ENCODE measurements at regions not wholly inside any gene's neighbourhood (a gene's known extent, or its start where the extent isn't known, plus 50 kb on each side); places are given as distances from the start of the nearest gene placed in this dataset.
"Not testable (repeated sequence)": the region's sequence is repeated elsewhere in the genome, so short reads cannot be mapped to it uniquely, and the experiment has no call there.

DNA sequence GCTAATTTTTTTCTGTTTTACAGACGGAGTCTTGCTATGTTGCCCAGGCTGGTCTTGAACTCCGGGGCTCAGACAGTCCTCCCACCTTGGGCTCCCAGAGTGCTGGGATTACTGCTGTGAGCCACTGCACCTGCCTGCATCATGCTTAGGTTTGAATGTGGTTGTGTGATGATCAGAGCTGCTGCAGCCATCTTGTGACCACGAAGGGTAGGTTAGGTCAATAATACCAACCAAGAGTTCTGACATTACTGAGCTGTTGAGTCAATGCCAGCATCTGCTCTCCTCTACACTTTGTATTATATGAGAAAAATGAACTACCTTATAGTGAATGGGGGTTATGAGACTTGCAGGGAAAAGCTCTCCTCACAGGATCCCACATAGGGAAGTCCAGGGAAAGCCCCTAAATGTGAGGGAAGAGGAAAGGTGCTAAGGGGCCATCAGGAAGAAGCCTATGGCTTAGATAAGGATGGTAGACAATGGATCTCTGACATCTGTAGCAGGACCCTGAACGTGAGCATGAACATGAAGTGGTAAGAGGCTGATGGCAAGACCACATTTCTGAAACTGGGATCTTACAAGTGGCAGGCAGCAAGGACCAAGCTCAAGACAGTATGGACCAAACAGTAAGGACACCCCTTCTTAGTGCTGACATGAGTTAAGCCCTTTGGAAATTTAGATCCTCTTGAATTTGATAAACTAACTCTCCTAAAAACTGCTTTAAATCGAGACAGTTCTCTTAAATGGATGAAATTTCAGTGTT, 75.7 kb upstream of the ZNF169 start:
- DNase-seq (ENCODE audit: low read depth in 3 of 3, low spot score in 2 of 3), result no peak

DNA sequence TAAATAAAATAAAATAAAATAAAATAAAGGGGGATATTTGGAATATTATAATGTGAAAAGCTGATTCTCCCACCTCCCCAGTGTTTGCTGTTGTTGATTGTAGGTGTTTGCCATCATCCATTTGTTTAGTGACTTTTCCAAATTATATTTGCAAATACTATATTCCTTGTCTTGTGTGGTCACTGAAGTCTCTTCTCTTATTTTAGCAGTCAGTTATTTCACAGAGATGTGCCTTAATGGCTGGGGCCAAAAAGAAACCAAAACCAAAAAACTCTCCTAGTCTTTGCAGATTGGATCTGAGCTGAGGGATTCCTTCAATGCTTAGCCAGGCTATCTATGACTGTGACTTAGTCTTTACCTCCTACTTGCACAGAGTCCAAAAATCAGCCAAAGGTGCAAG, 70.9 kb upstream of the ZNF169 start:
- no peak for DNase-seq (ENCODE audit: low read depth in 3 of 3, low spot score in 2 of 3)

DNA sequence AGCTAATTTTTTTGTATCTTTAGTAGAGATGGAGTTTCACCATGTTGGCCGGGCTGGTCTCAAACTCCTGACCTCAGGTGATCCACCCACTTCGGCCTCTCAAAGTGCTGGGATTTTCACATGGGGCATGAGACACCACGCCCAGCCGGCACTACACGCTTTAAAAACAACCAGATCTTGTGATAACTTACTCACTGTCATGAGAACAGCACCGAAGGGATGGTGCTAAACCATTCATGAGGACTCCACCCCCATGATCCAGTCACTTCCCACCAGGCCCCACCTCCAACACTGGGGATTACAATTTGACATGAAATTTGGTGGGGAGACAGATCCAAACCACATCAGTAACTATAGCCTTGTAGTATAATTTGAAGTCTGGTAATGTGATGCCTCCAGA, 67.4 kb upstream of the ZNF169 start:
- DNase-seq (ENCODE audit: low read depth in 3 of 3, low spot score in 2 of 3), result not testable (repeated sequence)

DNA sequence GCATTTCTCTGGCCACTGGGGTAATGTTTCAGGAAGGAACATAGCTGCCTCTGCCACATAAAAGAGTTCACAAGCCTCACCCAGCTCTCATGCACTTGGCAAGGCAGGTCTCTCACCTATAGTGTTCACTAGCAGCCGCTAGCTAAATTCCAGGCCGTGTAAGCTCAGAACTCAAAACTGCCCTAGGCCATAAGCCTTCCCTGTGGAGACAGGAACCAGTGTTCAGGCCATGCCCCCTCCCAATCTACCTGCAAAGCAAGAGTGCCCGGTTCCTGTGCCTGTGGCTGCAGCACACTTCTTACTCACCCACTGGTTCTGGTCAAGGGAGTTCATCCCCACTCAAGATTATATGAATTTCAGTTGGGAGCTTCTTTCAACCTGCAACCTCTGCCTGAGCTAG, 60.7 kb upstream of the ZNF169 start:
- no peak for DNase-seq (ENCODE audit: low read depth in 3 of 3, low spot score in 2 of 3)

DNA sequence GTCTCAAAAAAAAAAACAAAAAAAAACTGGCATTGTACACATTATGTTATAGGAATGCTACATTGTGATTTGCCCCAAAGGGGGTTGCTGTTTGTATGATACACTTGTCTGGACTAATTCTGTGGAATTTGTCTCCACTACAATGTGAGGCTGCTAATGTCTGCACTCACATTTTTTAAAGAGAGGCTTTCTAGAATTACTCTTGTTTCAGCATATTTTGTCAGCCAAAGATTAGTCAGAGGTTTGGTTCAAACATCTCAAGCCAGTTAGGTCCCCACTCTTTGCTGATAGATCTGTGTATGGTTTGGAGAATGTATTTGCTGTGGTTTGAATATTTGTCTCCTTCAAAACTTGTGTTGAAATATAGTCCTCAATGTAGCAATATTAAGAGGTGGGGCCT, 59.3 kb upstream of the ZNF169 start:
- DNase-seq (ENCODE audit: low read depth in 3 of 3, low spot score in 2 of 3), result no peak

DNA sequence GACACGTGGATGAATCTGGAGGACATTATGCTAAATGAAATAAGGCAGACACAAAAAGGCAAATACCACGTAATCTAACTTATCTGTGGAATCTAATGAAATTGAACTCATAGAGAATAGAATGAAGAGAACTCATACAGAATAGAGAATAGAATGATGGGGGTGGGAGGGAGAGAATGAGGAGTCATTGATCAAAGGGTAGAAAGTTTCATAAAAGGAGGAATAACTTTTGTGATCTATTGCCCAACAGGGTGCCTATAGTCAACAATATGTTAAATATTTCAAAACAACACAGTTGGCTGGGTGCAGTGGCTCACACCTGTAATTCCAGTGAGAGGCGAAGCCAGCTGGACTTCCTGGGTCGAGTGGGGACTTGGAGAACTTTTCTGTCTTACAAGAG, 54.9 kb upstream of the ZNF169 start:
- no peak for DNase-seq (ENCODE audit: low read depth in 3 of 3, low spot score in 2 of 3)

DNA sequence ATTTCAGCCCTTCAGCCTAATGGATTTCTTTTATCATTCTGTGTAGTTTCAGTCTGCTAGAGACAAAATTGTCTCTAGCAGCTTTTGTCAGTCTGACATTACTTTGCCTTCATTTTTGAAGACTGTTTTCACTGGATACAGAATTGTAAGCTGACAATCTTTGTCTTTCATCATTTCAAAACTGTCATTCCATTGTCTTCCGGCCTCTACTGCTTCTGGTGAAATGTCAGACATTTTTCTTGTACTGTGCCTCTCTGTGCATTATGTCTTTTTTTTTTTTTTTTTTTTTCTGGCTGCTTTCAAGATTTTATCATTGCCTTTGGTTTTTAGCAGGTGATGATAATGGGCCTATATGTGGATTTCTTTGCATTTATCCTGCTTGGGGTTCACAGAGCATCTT, 51.3 kb upstream of the ZNF169 start:
- DNase-seq (ENCODE audit: low read depth in 3 of 3, low spot score in 2 of 3), result no peak

Measured in right renal cortex interstitium (tissue), 3 donors.